ENCODE measurements at regions not wholly inside any gene's neighbourhood (a gene's known extent, or its start where the extent isn't known, plus 50 kb on each side); places are given as distances from the start of the nearest gene placed in this dataset.

GRCh38 chr12:60421741-60422140 lies 825.9 kb downstream of the SLC16A7 start:
- intact Hi-C loops (cut with micrococcal nuclease; ENCODE audit: unreplicated experiment), result no loop called here
- no peak overlapping the region for H3K27ac ChIP-seq (ENCODE audit: low read depth, low read length, poor library complexity, severe bottlenecking)
- no peaks in the 10 kb centered on the region for H3K9me2 ChIP-seq (ENCODE audit: insufficient read depth, low read length)
- H3K4me3 ChIP-seq (ENCODE audit: low read depth, low read length, poor library complexity, severe bottlenecking), result no peak overlapping the region
- CTCF ChIA-PET (ENCODE audit: unreplicated experiment), result no interaction called here
- POLR2A ChIA-PET, result no interaction called here
- no peak for DNase-seq (ENCODE audit: low spot score)
- H4K20me1 ChIP-seq (ENCODE audit: insufficient read depth, low read length), result no peaks in the 10 kb centered on the region
- no peaks in the 10 kb centered on the region for H3K36me3 ChIP-seq (ENCODE audit: insufficient read depth, low read length)
- no peaks in the 10 kb centered on the region for H3K9me3 ChIP-seq (ENCODE audit: low read length)
- H3K4me2 ChIP-seq (ENCODE audit: low read length), result no peak overlapping the region
- H2AFZ ChIP-seq (ENCODE audit: low read length), result no peak overlapping the region
- no TSS peak for BruUV-seq (replicated peaks)
- no peak for TF ChIP-seq CTCF (conservative IDR thresholded peaks at IDR 0.05; ENCODE audit: low read length)
- TF ChIP-seq EZH2phosphoT487 (IDR thresholded peaks at IDR 0.05; ENCODE audit: borderline replicate concordance, low read depth, low read length), result no peak
- no peaks in the 10 kb centered on the region for H3K79me2 ChIP-seq (ENCODE audit: insufficient read depth, low read depth, low read length)
- H3K4me1 ChIP-seq (ENCODE audit: insufficient read depth, low read length, poor library complexity, severe bottlenecking), result no peaks in the 10 kb centered on the region

- Histone ChIP-seq H3K9me2 (ENCODE audit: insufficient read depth, low read length) (no peaks in the 10 kb centered on the region), H3K4me2 (ENCODE audit: low read length) (no peak overlapping the region), H3K79me2 (ENCODE audit: insufficient read depth, low read depth, low read length) (no peaks in the 10 kb centered on the region), H3K27ac (ENCODE audit: low read depth, low read length, poor library complexity, severe bottlenecking) (no peak overlapping the region), H3K36me3 (ENCODE audit: insufficient read depth, low read length) (no peaks in the 10 kb centered on the region), H3K4me1 (ENCODE audit: insufficient read depth, low read length, poor library complexity, severe bottlenecking) (no peaks in the 10 kb centered on the region), H4K20me1 (ENCODE audit: insufficient read depth, low read length) (no peaks in the 10 kb centered on the region), H3K9me3 (ENCODE audit: low read length) (no peaks in the 10 kb centered on the region), H2AFZ (ENCODE audit: low read length) (no peak overlapping the region), H3K4me3 (ENCODE audit: low read depth, low read length, poor library complexity, severe bottlenecking) (no peak overlapping the region)
- POLR2A ChIA-PET, result no interaction called here
- no peak for DNase-seq (ENCODE audit: low spot score)
- CTCF ChIA-PET (ENCODE audit: unreplicated experiment), result no interaction called here
- TF ChIP-seq EZH2phosphoT487 (IDR thresholded peaks at IDR 0.05; ENCODE audit: borderline replicate concordance, low read depth, low read length), result no peak
- no peak for TF ChIP-seq CTCF (conservative IDR thresholded peaks at IDR 0.05; ENCODE audit: low read length)
- intact Hi-C loops (cut with micrococcal nuclease; ENCODE audit: unreplicated experiment), result no loop called here
- no TSS peak for BruUV-seq (replicated peaks)
Measured at GRCh38 chr12:60437297-60437696, 841.5 kb downstream of the SLC16A7 start.

- intact Hi-C loops (cut with micrococcal nuclease; ENCODE audit: unreplicated experiment), result no loop called here
- Histone ChIP-seq H3K79me2 (ENCODE audit: insufficient read depth, low read depth, low read length) (no peaks in the 10 kb centered on the region), H3K9me2 (ENCODE audit: insufficient read depth, low read length) (no peaks in the 10 kb centered on the region), H2AFZ (ENCODE audit: low read length) (no peak overlapping the region), H3K9me3 (ENCODE audit: low read length) (no peaks in the 10 kb centered on the region), H3K4me2 (ENCODE audit: low read length) (no peak overlapping the region), H3K36me3 (ENCODE audit: insufficient read depth, low read length) (no peaks in the 10 kb centered on the region), H3K4me3 (ENCODE audit: low read depth, low read length, poor library complexity, severe bottlenecking) (no peak overlapping the region), H3K27ac (ENCODE audit: low read depth, low read length, poor library complexity, severe bottlenecking) (no peak overlapping the region), H3K4me1 (ENCODE audit: insufficient read depth, low read length, poor library complexity, severe bottlenecking) (no peaks in the 10 kb centered on the region), H4K20me1 (ENCODE audit: insufficient read depth, low read length) (no peaks in the 10 kb centered on the region)
- TF ChIP-seq EZH2phosphoT487 (IDR thresholded peaks at IDR 0.05; ENCODE audit: borderline replicate concordance, low read depth, low read length) (no peak), CTCF (conservative IDR thresholded peaks at IDR 0.05; ENCODE audit: low read length) (no peak)
- POLR2A ChIA-PET, result no interaction called here
- BruUV-seq (replicated peaks), result no TSS peak
- CTCF ChIA-PET (ENCODE audit: unreplicated experiment), result no interaction called here
- DNase-seq (ENCODE audit: low spot score), result no peak
Measured at GRCh38 chr12:60441577-60441976, 845.7 kb downstream of the SLC16A7 start.

Data from OCI-LY7 (cell line).